Medulla oblongata (tissue), 1 donor: ENCODE measurements at regions not wholly inside any gene's neighbourhood (a gene's known extent, or its start where the extent isn't known, plus 50 kb on each side); places are given as distances from the start of the nearest gene placed in this dataset.
A peak's percentile ranks its signal among the peaks of the same experiment; 100 is the strongest.
"Not testable (repeated sequence)": the region's sequence is repeated elsewhere in the genome, so short reads cannot be mapped to it uniquely, and the experiment has no call there.

Experiments
- DNase-seq: peaks from one replicate; pipeline ENCODE4 v3.0.0-alpha.2; 2015; ENCODE audit errors: extremely low spot score

DNA sequence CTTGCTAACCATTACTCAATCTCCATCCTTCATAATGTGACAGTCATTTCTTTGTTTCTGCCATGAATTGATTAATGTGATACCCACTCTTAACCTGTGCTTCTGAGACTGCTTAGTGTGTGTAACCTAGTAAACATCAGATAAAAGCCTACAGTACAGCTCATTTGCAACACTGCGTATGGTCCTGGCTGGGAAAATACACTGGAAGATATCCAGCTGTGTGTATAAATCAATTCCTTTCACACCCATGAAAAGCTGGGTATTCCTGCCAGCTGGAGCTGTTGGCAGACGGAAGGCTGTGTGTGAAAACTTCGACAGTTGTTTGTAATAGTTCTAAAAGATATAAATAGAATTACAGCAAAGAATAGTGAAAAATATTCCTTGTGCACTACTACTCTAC, 509.2 kb downstream of the FRK start:
- peak; percentile 62 for DNase-seq

DNA sequence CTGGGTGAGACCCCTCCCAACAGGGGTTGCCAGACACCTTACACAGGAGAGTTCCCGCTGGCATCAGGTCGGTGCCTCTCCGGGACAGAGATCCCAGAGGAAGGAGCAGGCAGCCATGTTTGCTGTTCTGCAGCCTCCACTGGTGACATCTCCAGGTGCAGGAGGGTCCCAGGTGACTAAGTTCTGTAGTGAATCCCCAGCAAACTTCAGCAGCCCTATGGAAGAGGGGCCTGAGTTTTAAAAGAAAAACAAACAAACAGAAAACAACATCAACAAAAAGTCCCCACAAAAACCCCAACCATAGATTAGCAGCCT, 515.1 kb downstream of the FRK start:
- DNase-seq, result no peak

DNA sequence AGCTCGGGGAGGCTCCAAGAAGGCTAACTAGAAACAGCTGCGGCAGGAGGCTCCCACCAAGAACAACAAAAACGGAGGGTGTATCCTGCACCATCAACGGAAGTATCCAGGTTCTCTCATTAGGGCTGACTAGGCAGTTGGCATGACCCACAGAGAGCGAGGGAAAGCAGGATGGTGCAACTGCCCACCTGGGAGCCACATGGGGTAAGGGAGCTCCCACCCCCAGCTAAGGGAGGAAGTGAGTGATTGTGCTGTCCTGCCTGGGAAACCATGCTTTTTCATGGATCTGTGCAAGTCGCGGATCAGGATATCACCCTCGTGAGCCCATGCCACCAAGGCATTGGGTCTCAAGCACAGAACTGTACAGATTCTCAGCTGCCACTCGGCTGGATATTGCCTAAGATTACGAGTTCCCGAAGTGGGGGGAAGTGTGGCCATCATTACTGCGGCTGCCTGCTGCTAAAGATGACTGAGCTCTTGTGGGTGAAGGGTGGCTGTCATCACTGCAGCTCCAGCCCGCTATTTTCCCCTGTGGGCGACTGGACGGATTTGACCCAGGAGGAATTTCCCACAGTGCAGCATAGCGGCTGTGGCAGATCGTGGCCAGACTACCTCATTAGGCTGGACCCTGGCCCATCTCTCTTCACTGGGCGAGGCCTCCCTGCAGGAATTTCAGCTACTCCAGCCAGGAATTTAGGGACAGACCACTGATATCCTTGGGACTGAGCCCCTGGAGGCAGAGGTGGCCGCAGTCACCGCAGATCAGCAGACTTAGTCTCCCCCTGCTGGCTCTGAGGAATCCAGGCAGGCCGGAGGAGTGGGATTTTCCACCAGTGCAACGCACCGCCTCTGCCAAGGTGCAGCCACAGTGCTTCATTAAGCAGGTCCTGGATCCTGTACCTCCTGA, 515.7 kb downstream of the FRK start:
- no peak for DNase-seq

DNA sequence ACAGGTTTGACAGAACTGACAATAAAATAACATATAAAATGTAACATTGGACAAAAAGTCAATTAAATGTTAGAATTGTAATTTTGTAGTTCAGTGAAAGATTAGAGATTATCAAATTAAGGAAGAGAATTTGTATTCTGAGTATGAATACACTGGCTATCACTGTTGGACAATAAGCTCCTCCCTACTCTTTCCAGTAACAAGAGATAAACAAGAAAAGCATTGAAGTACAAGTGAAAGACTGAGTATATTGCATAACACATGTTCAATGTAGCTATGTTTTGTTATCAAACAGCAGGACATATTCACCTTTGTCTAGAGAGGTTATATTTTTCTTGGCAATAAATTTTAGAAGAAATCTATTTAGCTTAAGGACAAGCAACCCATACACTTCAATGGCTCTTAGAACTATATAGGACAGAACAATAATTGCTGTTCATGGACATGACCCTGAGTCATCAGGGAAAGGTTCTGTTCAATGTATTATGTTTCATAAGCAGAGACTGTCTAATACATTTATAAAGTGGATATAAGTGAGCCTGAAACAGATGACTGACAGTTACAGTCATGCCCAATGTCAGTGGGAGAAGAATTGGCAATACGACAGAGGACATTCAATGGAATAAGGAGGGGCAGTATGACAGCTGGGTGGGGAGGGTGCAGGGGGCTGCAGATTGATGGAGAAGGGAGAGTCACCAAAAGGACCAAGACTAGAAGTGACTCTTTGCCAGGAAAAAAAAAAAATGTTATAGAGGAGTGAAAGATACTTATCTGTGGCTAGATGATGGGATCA, 520.4 kb downstream of the FRK start:
- no peak for DNase-seq

DNA sequence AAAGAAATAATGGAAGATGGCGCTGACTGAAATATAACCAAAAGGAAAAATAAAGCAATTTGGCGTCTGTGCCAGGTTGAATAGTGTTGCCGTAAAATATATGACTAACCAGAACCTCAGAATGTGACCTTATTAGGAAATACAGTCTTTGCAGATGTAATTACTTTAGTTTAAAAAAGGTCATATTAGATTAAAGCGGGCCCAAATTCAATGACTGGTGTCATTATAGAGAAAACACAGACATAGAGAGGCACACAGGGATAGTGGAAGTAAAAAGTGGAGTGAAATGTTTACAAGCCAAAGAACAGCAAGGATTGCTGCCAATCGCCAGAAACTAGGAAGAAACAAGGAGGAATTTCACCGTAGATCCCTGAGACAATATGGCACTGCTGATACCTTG, 521.2 kb downstream of the FRK start:
- no peak for DNase-seq

GRCh38 chr6:115524821-115525220, 535.9 kb downstream of the FRK start:
- no peak for DNase-seq

DNA sequence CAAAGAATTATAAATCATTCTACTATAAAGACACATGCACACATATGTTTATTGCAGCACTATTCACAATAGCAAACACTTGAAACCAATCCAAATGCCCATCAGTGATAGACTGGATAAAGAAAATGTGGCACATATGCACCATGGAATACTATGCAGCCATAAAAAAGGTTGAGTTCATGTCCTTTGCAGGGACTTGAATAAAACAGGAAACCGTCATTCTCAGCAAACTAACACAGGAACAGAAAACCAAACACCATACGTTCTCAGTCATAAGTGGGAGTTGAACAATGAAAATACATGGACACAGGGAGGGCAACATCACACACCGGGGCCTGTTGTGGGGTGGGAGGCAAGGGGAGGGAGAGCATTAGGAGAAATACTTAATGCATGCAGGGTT, 538.9 kb downstream of the FRK start:
- not testable (repeated sequence) for DNase-seq

DNA sequence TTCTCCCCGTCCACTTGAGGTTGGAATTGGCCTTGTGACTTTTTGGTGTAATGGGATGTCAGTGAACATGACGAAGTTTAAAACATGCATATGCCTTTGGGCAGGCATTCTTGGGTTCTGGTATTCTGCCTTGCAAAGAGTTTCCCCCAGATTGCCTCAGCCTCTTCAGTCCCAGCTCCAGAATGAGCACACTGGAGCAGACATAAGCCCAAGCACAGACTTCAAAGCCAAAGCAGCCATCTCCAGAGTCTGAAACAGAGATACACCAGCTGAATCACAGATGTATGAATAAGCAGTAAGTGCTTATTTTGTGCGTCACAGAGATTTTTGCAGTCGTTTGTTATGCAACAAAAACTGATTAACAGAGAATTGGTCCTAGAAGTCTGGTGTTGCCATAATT, 546.0 kb downstream of the FRK start:
- DNase-seq, result no peak

- DNase-seq, result no peak
Observed at GRCh38 chr6:115512923-115513322, 547.8 kb downstream of the FRK start.

DNA sequence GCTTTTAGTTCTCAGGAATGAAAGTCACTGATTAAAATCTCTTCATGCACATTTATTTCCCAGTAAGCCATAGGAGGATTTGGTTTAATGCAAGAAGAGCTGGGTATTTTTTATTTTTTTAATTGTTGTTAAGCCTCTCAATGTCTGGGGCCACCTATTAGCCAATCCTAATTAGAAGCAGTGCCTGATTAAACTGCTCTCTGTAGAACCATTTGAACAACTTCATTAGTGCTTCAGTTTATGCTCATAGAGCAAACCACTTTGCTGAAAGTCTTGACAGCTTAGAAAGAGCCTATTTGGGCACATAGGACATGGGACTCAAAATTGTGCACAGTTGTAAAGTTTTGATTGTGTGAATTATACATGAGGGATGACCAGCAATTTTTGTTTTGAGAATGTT, 548.9 kb downstream of the FRK start:
- DNase-seq, result no peak

- DNase-seq, result not testable (repeated sequence)
Observed at GRCh38 chr6:115502432-115502831, 558.3 kb downstream of the FRK start.

DNA sequence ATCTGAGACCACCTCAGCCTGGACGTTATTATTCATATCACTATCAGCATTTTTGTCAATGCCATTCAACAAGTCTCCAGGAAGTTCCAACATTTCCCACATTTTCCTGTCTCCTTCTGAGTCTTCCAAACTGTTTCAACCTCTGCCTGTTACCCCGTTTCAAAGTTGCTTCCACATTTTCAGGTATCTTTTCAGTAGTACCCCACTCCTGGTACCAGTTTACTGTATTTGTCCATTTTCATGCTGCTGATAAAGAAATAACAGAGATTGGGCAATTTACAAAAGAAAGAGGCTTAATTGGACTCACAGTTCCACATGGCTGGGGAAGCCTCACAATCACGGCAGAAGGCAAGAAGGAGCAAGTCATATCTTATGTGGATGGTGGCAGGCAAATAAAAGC, 565.5 kb downstream of the FRK start:
- DNase-seq, result no peak

GRCh38 chr6:115487331-115487730, 573.4 kb downstream of the FRK start:
- no peak for DNase-seq

- no peak for DNase-seq
Observed at GRCh38 chr6:115485400-115485799, 575.3 kb downstream of the FRK start.

- DNase-seq, result not testable (repeated sequence)
Observed at GRCh38 chr6:115480543-115480942, 580.1 kb downstream of the FRK start.

DNA sequence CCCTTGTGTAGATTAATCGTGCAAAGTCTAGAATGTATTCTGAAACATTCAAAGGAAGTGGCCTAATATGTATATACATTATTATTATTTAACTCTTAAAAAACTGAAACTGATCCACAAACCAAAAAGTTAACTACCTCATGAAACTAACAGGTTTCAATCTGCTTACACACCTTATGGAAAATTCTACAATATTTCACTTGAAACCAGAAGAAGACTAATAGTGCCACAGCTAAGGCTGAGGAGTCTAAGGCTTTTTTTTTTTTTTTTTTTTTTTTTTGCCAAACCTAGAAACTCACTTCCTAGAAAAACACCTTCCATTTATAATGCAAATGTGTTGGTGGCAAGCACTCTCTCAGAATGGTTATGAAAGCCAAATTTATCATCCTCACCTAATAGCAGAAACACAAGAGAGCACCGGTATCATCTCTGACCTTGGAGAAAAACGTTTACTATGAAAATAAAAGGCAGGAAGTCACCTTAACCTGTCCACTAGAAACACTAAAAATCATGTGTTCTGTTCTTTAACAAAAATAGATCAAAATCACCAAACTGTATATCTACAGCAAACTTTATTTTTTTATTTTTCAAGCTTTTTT, 586.1 kb downstream of the FRK start:
- DNase-seq, result no peak

DNA sequence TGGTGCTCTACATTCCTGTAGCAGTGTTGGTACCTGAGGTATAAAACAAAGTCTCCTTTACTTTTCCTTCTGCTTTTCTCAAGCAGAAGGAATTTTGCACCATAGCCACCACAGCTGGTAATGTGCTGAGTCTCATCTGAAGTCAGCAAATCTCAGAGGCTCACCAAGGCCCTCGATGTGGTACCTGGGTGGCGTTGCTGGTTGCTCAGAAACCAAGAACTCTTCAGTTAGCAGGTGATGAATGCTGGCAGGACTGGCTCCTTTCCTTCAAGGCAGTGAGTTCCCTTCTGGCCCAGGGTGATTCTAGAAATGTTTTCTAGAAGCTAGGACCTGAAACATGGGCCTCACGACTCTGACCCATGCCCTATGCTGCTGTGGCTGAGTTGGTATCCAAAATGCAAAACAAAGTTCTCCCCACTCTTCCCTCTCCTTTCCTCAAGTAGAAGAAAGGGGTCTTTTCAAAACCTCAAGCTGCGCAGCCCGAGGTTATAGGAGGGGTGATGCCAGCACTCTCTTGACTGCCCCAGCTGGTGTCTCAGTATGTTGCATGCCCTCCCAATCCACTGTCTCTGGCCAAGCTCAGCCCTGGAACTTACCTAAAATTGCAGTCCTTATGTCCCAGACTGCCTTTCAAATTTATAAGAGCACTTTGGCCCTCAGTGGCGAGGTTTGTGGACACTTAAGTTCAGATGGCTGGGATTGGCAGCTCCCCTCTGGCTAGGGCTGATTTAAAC, 592.3 kb downstream of the FRK start:
- no peak for DNase-seq

- no peak for DNase-seq
Observed at GRCh38 chr6:115467726-115468125, 593.0 kb downstream of the FRK start.

GRCh38 chr6:115460913-115461312, 599.8 kb downstream of the FRK start:
- DNase-seq, result no peak

- no peak for DNase-seq
Observed at GRCh38 chr6:115456848-115457247, 603.8 kb downstream of the FRK start.

DNA sequence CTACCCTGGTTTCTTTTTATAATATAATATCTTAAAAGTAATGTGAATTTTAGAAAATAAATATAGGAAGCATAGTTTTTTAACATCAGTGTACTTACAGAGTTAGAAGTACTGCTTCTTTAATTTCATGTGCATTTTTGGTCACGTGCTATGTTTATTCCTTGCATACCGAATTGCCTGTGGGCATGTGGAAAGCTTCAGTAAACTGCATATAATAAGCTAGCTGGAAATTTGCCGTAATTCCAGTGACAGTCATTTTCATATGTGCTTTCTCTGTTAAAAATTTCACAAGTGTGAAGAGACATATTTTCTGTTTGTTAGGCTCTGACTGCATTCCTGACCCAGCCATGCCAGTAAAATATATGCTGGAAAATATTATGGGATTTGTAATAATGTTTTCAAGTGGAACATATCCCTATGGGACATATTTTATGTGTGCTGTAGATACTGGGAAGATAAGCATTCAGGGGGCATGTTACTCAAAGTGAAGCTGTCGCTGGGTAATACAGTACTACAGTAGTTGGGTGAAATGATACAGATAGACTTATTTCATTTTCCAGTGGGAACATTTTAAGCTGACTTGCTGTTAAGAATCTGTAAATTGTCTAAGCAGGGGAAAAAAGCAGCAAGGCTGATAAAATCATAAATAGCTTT, 616.7 kb downstream of the FRK start:
- DNase-seq, result no peak

DNA sequence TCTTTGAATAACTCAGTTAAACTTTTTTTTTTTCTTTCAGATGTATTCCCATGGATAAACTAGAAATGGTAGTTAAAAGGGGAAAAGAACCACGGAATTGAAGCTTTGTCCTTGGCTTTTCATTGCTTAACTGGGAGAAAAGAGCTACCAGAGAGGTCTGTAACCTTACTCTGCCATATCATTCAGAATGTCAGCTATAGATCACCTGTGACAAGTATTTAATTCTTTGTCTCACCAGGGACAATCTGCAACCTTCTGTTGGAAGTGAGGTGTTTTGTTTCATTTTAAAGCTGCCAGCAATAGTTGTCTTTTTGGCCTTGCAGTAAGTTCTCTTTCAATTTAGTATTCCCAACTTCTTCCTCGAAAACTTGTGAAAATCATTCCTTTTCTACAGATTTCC, 618.4 kb downstream of the FRK start:
- no peak for DNase-seq
